ENCODE measurements at regions not wholly inside any gene's neighbourhood (a gene's known extent, or its start where the extent isn't known, plus 50 kb on each side); places are given as distances from the start of the nearest gene placed in this dataset.

DNA sequence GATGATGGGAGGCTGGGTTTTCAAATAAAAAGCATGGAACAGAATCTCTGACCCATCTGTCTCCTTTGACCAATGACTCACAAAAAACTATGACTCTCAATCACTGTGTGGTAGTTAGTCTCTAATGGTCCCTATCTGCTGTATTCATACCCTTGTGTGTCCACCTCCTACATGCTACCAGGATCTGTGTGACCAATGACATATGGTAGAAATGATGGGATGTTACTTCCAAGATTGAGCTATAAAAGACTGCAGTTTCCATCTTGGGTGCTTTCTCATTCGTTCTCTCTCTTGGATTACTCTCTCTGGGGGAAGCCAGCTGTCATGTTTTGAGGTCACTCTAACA, 144.7 kb upstream of the BTG1 start:
- TF ChIP-seq EZH2phosphoT487 (IDR thresholded peaks at IDR 0.05): no peak
- TF ChIP-seq, protein P1, sequence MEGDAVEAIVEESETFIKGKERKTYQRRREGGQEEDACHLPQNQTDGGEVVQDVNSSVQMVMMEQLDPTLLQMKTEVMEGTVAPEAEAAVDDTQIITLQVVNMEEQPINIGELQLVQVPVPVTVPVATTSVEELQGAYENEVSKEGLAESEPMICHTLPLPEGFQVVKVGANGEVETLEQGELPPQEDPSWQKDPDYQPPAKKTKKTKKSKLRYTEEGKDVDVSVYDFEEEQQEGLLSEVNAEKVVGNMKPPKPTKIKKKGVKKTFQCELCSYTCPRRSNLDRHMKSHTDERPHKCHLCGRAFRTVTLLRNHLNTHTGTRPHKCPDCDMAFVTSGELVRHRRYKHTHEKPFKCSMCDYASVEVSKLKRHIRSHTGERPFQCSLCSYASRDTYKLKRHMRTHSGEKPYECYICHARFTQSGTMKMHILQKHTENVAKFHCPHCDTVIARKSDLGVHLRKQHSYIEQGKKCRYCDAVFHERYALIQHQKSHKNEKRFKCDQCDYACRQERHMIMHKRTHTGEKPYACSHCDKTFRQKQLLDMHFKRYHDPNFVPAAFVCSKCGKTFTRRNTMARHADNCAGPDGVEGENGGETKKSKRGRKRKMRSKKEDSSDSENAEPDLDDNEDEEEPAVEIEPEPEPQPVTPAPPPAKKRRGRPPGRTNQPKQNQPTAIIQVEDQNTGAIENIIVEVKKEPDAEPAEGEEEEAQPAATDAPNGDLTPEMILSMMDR (IDR thresholded peaks at IDR 0.05): no peak

Data from neural progenitor cell (in vitro differentiated cells).